Ishikawa (cell line): ENCODE measurements at regions not wholly inside any gene's neighbourhood (a gene's known extent, or its start where the extent isn't known, plus 50 kb on each side); places are given as distances from the start of the nearest gene placed in this dataset.

ENCODE experiments used
- CEBPB ChIP-seq: IDR thresholded peaks from 2 replicates; pipeline ENCODE4 v1.6.1; 2012
- CREB1 ChIP-seq: IDR thresholded peaks from 2 replicates; pipeline ENCODE4 v1.6.1; 2012; ENCODE audit warnings: low read depth
- EGR1 ChIP-seq: IDR thresholded peaks from 2 replicates; pipeline ENCODE4 v1.6.1; 2012
- EP300 ChIP-seq: IDR thresholded peaks from 2 replicates; pipeline ENCODE4 v1.6.1; 2012; ENCODE audit warnings: borderline replicate concordance
- FOXM1 ChIP-seq: IDR thresholded peaks from 2 replicates; pipeline ENCODE4 v1.6.1; 2012; ENCODE audit warnings: low read depth, borderline replicate concordance
- MAX ChIP-seq: IDR thresholded peaks from 2 replicates; pipeline ENCODE4 v1.6.1; 2012
- NFIC ChIP-seq: IDR thresholded peaks from 2 replicates; pipeline ENCODE4 v1.6.1; 2012
- RAD21 ChIP-seq: IDR thresholded peaks from 2 replicates; pipeline ENCODE4 v1.6.1; 2012; ENCODE audit warnings: low read depth
- REST ChIP-seq: IDR thresholded peaks from 2 replicates; pipeline ENCODE4 v1.6.1; 2012; ENCODE audit warnings: low read depth, mild to moderate bottlenecking
- TAF1 ChIP-seq: IDR thresholded peaks from 2 replicates; pipeline ENCODE4 v1.6.1; 2012; ENCODE audit warnings: low read depth, mild to moderate bottlenecking
- TCF12 ChIP-seq: IDR thresholded peaks from 2 replicates; pipeline ENCODE4 v1.6.1; 2012; ENCODE audit warnings: low read depth
- TEAD4 ChIP-seq: IDR thresholded peaks from 2 replicates; pipeline ENCODE4 v1.6.1; 2012
- USF1 ChIP-seq: IDR thresholded peaks from 2 replicates; pipeline ENCODE4 v1.6.1; 2012
- YY1 ChIP-seq: IDR thresholded peaks from 2 replicates; pipeline ENCODE4 v1.6.1; 2012; ENCODE audit warnings: low read depth
- ZBTB7A ChIP-seq: IDR thresholded peaks from 2 replicates; pipeline ENCODE4 v1.6.1; 2012; ENCODE audit warnings: low read depth

GRCh38 chr11:112859787-112860186 lies 101.4 kb upstream of the NCAM1 start:
- TF ChIP-seq EP300 (no peak), FOXM1 (no peak), MAX (no peak), NFIC (no peak), TAF1 (no peak), CREB1 (no peak), TCF12 (no peak), CEBPB (no peak), ZBTB7A (no peak), USF1 (no peak), EGR1 (no peak)

- no peak for TF ChIP-seq CREB1
- TF ChIP-seq TCF12: no peak
- no peak for TF ChIP-seq RAD21
- TF ChIP-seq CEBPB: no peak
- TF ChIP-seq REST: no peak
Observed at GRCh38 chr11:112861356-112861755, 99.9 kb upstream of the NCAM1 start.

- TF ChIP-seq REST: no peak
- no peak for TF ChIP-seq TCF12
- TF ChIP-seq ZBTB7A: no peak
- TF ChIP-seq RAD21: no peak
- TF ChIP-seq NFIC: no peak
- TF ChIP-seq TAF1: no peak
- no peak for TF ChIP-seq TEAD4
- no peak for TF ChIP-seq EP300
- no peak for TF ChIP-seq CREB1
- TF ChIP-seq EGR1: no peak
- no peak for TF ChIP-seq MAX
- no peak for TF ChIP-seq FOXM1
- TF ChIP-seq USF1: no peak
- TF ChIP-seq CEBPB: no peak
- TF ChIP-seq YY1: no peak
Observed at GRCh38 chr11:112863305-112863704, 97.9 kb upstream of the NCAM1 start.

- no peak for TF ChIP-seq NFIC
- TF ChIP-seq TCF12: no peak
- no peak for TF ChIP-seq ZBTB7A
- TF ChIP-seq TEAD4: no peak
- TF ChIP-seq USF1: no peak
- no peak for TF ChIP-seq RAD21
- no peak for TF ChIP-seq TAF1
- no peak for TF ChIP-seq FOXM1
- TF ChIP-seq CREB1: no peak
- TF ChIP-seq YY1: no peak
- no peak for TF ChIP-seq MAX
- no peak for TF ChIP-seq REST
- TF ChIP-seq EGR1: no peak
- TF ChIP-seq EP300: no peak
- TF ChIP-seq CEBPB: no peak
Observed at GRCh38 chr11:112864672-112865071, 96.5 kb upstream of the NCAM1 start.
